ENCODE measurements at regions not wholly inside any gene's neighbourhood (a gene's known extent, or its start where the extent isn't known, plus 50 kb on each side); places are given as distances from the start of the nearest gene placed in this dataset.
"Not testable (repeated sequence)": the region's sequence is repeated elsewhere in the genome, so short reads cannot be mapped to it uniquely, and the experiment has no call there.

GRCh38 chr16:21487956-21488355, 111.4 kb upstream of the METTL9 start:
- H3K27me3 Mint-ChIP-seq (ENCODE audit: low read depth); H3K4me3 Mint-ChIP-seq; DNase-seq (ENCODE audit: low spot score); H3K4me1 Mint-ChIP-seq; ATAC-seq; H3K9me3 Mint-ChIP-seq; POLR2A ChIA-PET; H3K27ac Mint-ChIP-seq; CTCF ChIA-PET; H3K36me3 Mint-ChIP-seq: not testable (repeated sequence)

GRCh38 chr16:21499046-21499445, 100.3 kb upstream of the METTL9 start:
- H3K4me3 Mint-ChIP-seq; ATAC-seq; CTCF ChIA-PET; H3K4me1 Mint-ChIP-seq; DNase-seq (ENCODE audit: low spot score); H3K27ac Mint-ChIP-seq; POLR2A ChIA-PET; H3K9me3 Mint-ChIP-seq; H3K36me3 Mint-ChIP-seq; H3K27me3 Mint-ChIP-seq (ENCODE audit: low read depth): not testable (repeated sequence)

- H3K4me1 Mint-ChIP-seq; H3K9me3 Mint-ChIP-seq; H3K36me3 Mint-ChIP-seq; H3K27me3 Mint-ChIP-seq (ENCODE audit: low read depth); H3K27ac Mint-ChIP-seq; POLR2A ChIA-PET; CTCF ChIA-PET: not testable (repeated sequence)
- peak; percentile 24 for ATAC-seq
- peak overlapping the region; percentile 60 for H3K4me3 Mint-ChIP-seq
- DNase-seq (ENCODE audit: low spot score): peak; percentile 13
Measured at GRCh38 chr16:21501223-21501868, 98.0 kb upstream of the METTL9 start.

GRCh38 chr16:21501869-21502667, 97.3 kb upstream of the METTL9 start:
- peak; percentile 68 for DNase-seq (ENCODE audit: low spot score)
- no peak overlapping the region for H3K27ac Mint-ChIP-seq
- peak overlapping the region; percentile 60 for H3K4me3 Mint-ChIP-seq
- CTCF ChIA-PET: no interaction called here
- peaks cover 2% of the 10 kb centered on the region; the same call in 1 of the 2 replicates for H3K4me1 Mint-ChIP-seq
- no peaks in the 10 kb centered on the region for H3K27me3 Mint-ChIP-seq (ENCODE audit: low read depth)
- POLR2A ChIA-PET: no interaction called here
- peak; percentile 96 for ATAC-seq
- H3K9me3 Mint-ChIP-seq: no peaks in the 10 kb centered on the region
- H3K36me3 Mint-ChIP-seq: no peaks in the 10 kb centered on the region
- TF ChIP-seq E2F1 (CRISPR knock-in tag; IDR thresholded peaks at IDR 0.05): no peak
- no peak for TF ChIP-seq MYBL2 (CRISPR knock-in tag; IDR thresholded peaks at IDR 0.05)
- no peak for TF ChIP-seq KAT7 (CRISPR knock-in tag; IDR thresholded peaks at IDR 0.05; ENCODE audit: borderline replicate concordance)
- no peak for TF ChIP-seq ZNF532 (CRISPR knock-in tag; IDR thresholded peaks at IDR 0.05; ENCODE audit: borderline replicate concordance)
- TF ChIP-seq FOXP1 (CRISPR knock-in tag; IDR thresholded peaks at IDR 0.05; ENCODE audit: borderline replicate concordance): peak; percentile 25; the same call in 1 of the 2 replicates
- peak; percentile 13; the same call in 1 of the 2 replicates for TF ChIP-seq MAX (CRISPR knock-in tag; IDR thresholded peaks at IDR 0.05)
- TF ChIP-seq NR3C1 (CRISPR knock-in tag; conservative IDR thresholded peaks at IDR 0.05; ENCODE audit: low read depth): no peak
- TF ChIP-seq PRRX2 (CRISPR knock-in tag; IDR thresholded peaks at IDR 0.05): no peak
- TF ChIP-seq TEAD4 (CRISPR knock-in tag; IDR thresholded peaks at IDR 0.05): no peak
- TF ChIP-seq ARID4B (CRISPR knock-in tag; IDR thresholded peaks at IDR 0.05; ENCODE audit: borderline replicate concordance): no peak
- TF ChIP-seq CREM (CRISPR knock-in tag; IDR thresholded peaks at IDR 0.05): 0 out of 2 replicates have a peak, but pooled peaks have one; percentile 50
- no peak for TF ChIP-seq TEAD1 (CRISPR knock-in tag; IDR thresholded peaks at IDR 0.05)
- no peak for TF ChIP-seq RELA (CRISPR knock-in tag; IDR thresholded peaks at IDR 0.05; ENCODE audit: borderline replicate concordance)
- no peak for TF ChIP-seq ZNF263 (CRISPR knock-in tag; IDR thresholded peaks at IDR 0.05; ENCODE audit: low read depth)
- TF ChIP-seq GABPB1 (CRISPR knock-in tag; IDR thresholded peaks at IDR 0.05): peak; percentile 54; the same call in 1 of the 2 replicates

All from WTC11 (cell line).